ENCODE measurements at regions not wholly inside any gene's neighbourhood (a gene's known extent, or its start where the extent isn't known, plus 50 kb on each side); places are given as distances from the start of the nearest gene placed in this dataset.
"Not testable (repeated sequence)": the region's sequence is repeated elsewhere in the genome, so short reads cannot be mapped to it uniquely, and the experiment has no call there.

GRCh38 chr1:192485692-192486436, 89.7 kb upstream of the RGS1 start:
- no peak for DNase-seq

- DNase-seq, result no peak
Measured at GRCh38 chr1:192488058-192488457, 87.5 kb upstream of the RGS1 start.

GRCh38 chr1:192489047-192489446, 86.5 kb upstream of the RGS1 start:
- no peak for DNase-seq

GRCh38 chr1:192489748-192490147, 85.8 kb upstream of the RGS1 start:
- no peak for DNase-seq

GRCh38 chr1:192491804-192492554, 83.6 kb upstream of the RGS1 start:
- DNase-seq, result no peak

- DNase-seq, result no peak
Measured at GRCh38 chr1:192493584-192493983, 82.0 kb upstream of the RGS1 start.

- DNase-seq, result no peak
Measured at GRCh38 chr1:192496369-192497056, 79.1 kb upstream of the RGS1 start.

GRCh38 chr1:192497214-192497794, 78.3 kb upstream of the RGS1 start:
- no peak for DNase-seq

GRCh38 chr1:192498092-192498491, 77.5 kb upstream of the RGS1 start:
- DNase-seq, result not testable (repeated sequence)

- not testable (repeated sequence) for DNase-seq
Measured at GRCh38 chr1:192499061-192499581, 76.5 kb upstream of the RGS1 start.

GRCh38 chr1:192500541-192500940, 75.0 kb upstream of the RGS1 start:
- not testable (repeated sequence) for DNase-seq

GRCh38 chr1:192506741-192507155, 68.8 kb upstream of the RGS1 start:
- DNase-seq, result no peak

- DNase-seq, result no peak
Measured at GRCh38 chr1:192512426-192513162, 63.0 kb upstream of the RGS1 start.

- no peak for DNase-seq
Measured at GRCh38 chr1:192513196-192513595, 62.4 kb upstream of the RGS1 start.

GRCh38 chr1:192513697-192514096, 61.9 kb upstream of the RGS1 start:
- DNase-seq, result no peak

GRCh38 chr1:192516776-192517297, 58.7 kb upstream of the RGS1 start:
- no peak for DNase-seq

- not testable (repeated sequence) for DNase-seq
Measured at GRCh38 chr1:192517716-192518355, 57.7 kb upstream of the RGS1 start.

GRCh38 chr1:192518700-192519099, 56.9 kb upstream of the RGS1 start:
- DNase-seq, result no peak

- DNase-seq, result no peak
Measured at GRCh38 chr1:192521734-192522133, 53.8 kb upstream of the RGS1 start.

- no peak for DNase-seq
Measured at GRCh38 chr1:192522673-192523072, 52.9 kb upstream of the RGS1 start.

GRCh38 chr1:192524223-192524622, 51.4 kb upstream of the RGS1 start:
- DNase-seq, result no peak

All from NCI-H187 (cell line).